Fibroblast of skin of right quadriceps (primary cell): ENCODE measurements at regions not wholly inside any gene's neighbourhood (a gene's known extent, or its start where the extent isn't known, plus 50 kb on each side); places are given as distances from the start of the nearest gene placed in this dataset.
"Not testable (repeated sequence)": the region's sequence is repeated elsewhere in the genome, so short reads cannot be mapped to it uniquely, and the experiment has no call there.

Source experiments
- DNase-seq: peaks from one replicate; pipeline ENCODE4 v3.0.0-alpha.2; 2013

GRCh38 chr14:104250175-104250574 is 111.8 kb downstream of the KIF26A start:
- DNase-seq: no peak

DNA sequence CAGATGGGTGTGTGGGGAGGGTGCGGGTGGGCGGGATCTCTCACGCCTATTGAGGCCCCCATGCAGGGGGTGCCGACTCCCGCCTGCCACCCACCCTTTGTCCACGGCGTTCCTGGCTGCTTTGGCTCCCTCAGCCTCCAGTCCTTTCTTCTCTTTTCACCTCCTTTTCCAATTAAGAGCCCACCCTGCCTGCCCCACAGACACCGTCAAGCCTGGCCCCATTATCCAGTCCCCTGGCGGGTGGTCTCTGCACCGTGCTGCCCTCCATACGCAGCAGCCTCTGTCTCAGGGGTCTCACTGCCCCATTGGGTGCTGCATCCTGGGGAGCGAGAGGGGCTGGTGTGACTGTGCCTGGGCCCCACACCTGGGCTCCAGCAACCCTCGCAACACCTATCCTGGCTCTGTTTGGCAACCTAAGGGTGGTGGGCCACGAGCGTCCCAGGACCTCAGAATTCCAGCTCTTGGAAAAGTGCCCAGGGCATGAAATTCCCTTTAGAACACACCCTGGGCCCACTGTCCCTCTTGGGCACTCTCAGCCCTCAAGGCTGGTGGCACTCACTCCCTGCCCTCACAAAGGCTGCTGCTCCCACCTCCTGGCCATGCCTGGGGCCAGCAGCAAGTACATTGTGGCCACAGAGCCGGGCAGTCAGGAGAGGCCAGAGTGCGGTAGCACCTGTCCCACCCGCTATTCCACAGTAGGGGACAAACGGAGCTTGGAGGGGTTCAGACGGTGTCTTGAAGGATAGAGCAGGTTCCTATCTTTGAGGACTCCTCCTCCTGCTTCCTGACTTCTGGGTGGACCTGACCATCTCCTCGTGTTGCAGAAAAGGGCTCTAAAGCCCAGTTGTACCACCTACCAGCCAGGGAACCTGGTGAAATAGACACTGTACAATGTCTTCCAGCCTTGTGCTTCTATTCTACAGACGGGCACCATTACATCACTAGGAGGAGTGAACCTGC is 114.1 kb downstream of the KIF26A start:
- DNase-seq: no peak

DNA sequence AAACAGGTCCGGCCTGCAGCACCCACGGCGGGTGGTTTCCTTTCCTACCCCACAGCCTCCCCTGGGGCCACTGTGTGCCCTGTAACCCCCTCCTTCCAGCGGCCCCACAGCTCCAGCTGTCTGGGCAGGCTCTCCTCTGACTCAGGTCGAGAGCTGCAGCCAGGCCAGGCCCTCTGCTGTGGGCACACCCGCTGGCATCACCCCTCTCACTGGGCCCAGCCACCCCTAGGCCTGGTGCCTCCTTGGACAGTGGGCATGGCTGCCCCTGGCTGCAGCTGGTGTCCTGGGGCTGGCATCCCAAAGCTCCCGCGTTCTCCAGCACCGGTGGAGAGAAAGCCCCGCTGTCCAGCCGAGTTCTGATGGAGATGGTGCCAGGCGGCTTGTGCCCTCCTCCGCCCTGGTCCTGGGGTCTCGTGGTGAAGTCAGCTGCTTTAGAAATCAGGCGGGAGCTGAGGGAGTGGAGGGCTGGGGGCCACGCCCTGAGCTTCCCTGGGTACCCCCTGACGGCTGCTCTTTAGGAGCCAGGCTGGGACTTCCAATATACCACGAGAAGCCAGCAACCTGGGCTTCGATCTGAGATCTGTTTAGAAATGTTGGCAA is 114.9 kb downstream of the KIF26A start:
- no peak for DNase-seq

GRCh38 chr14:104253901-104254353 is 115.5 kb downstream of the KIF26A start:
- DNase-seq: no peak

DNA sequence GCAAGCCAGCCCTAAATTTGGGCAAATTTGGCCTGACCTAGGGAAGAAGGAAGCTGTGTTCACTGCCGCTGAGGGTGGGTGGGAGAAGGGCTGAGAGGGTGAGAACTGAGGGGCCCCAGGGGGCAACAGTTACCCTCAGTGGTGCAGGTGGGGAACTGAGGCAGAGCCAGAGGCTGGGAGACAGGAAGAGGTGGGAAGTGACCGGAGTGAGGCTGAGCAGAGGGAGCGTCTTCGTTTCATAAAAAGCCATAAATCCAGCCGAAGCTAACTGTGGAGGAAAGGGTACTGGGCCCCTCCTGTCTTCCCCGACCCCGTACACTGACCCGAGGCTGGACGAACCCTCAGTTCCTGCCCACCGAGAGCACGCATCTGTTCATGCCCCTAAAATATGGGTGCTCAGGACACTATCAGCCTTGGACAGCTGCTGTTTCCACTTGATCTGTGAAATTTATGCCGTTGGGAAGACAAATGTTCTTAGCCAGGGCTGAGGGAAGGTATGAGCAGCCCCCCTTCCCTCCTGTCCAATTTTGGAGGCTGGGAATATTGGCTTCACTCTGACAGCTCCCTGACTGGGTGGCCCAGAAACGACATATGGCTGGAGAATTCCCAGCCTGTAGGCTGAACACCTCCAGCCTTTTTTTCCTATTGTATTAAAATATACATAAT is 116.5 kb downstream of the KIF26A start:
- DNase-seq: no peak

- DNase-seq: no peak
These were observed 117.6 kb downstream of the KIF26A start for GRCh38 chr14:104256025-104256424.

DNA sequence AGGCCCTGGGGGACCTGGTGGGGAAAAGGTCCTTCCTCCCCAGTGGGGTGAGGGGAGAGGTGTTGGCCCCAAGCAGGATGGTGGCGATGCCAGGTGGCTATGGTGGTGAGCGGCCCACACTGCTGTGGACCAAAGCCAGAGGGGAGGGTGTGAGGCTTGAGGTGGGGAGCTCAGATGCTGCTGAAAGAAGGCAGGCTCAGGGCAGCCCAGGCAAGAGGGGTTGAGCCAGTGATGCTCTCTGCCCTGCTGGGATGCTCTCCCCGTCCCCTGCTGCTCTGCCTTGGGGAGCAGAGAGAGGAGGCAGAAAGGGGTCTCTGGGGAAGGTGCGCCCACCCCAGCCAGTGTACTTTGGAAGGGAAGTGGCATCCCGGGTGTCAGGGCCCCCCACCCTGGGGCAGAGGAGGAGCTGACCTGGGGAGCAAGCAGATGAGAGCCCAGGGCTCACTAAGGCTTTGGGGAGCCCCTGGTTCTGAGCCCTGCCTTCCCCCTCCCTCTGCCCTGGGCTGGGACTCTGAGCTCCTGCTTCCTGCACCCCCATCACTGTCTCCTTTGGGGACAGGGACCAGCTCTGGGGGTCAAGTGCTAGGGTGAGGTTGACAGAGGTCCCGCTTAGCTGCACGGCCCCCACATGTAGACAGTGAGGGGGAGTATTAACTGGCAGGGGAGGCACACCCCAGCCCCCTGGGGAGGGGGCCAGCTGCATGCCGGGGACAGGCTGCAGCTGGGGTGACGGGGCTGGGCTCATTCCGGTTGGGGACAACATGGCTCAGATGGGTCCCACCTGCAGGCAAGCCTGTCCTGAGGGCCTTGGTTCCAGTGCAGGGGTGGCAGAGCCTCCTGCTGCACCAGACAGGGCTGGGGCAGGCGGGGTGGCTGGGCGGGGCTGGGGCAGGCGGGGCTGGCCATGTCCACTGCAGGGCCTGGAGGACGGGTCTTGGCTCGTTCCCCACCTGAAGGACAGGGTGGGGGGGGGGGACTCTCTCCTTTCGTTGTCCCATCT is 124.4 kb downstream of the KIF26A start:
- DNase-seq: no peak

GRCh38 chr14:104263675-104264358 is 125.4 kb downstream of the KIF26A start:
- DNase-seq: no peak

DNA sequence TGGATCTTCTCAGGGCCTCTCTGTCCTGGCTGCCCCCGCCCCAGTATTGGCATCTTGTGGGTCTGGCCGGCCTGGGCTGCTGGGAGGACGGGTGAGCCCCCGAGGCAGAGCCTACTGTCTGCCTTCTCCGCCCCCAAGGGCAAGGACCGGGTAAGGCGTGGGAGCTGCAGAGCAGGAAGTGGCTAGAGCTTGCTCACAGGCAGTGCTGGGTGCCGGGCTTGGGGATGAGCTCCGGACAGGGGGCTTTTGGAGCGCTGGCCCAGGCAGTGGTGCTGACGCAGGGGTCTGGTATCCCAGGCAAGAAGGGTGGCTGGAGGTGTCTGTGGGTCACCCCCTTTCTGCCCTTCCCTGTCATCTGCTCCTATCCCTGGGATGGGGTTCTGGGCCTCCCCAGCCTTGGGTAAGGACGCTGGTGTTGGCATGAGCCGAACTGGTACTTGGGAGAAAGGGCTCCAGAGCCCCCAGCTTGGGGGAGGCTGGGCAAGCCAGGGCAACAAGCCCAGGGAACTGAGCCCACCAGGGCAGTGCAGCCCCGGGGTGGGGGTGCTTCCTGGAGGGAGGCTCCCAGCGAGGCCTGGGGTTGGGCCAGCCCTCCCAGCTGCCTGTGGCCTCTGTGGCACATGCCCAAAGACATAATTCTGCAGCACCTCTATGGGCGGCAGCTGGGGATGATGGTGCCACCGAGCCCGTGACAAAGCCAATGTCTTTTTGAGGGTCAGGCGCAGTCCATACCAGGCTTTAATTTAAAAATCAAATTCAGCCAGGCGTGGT is 126.3 kb downstream of the KIF26A start:
- DNase-seq: no peak

- no peak for DNase-seq
These were observed 127.7 kb downstream of the KIF26A start for GRCh38 chr14:104265918-104266630.

- DNase-seq: no peak
These were observed 128.5 kb downstream of the KIF26A start for GRCh38 chr14:104266631-104267575.

DNA sequence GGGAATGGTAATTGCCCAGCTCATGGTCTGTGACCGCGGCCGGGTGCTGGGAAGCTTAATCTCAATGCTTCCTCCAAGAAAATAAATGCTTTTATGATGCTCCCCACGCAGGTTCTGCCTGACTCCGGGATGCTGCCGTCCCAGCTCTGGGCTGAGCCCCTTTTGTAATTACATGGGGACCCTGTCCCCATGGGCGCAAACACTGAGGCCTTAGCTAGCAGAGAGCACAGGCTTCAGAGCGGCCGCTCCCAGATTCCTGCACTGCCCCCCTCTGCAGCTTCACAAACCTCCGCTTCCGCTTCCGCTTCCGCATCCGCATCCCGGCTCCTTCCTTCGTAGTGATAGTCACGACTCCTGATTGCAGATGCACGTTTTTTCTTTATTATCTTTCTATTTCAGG is 129.5 kb downstream of the KIF26A start:
- no peak for DNase-seq

GRCh38 chr14:104268295-104268694 is 129.9 kb downstream of the KIF26A start:
- no peak for DNase-seq

- no peak for DNase-seq
These were observed 130.5 kb downstream of the KIF26A start for GRCh38 chr14:104268725-104269436.

GRCh38 chr14:104269511-104270241 is 131.3 kb downstream of the KIF26A start:
- not testable (repeated sequence) for DNase-seq

DNA sequence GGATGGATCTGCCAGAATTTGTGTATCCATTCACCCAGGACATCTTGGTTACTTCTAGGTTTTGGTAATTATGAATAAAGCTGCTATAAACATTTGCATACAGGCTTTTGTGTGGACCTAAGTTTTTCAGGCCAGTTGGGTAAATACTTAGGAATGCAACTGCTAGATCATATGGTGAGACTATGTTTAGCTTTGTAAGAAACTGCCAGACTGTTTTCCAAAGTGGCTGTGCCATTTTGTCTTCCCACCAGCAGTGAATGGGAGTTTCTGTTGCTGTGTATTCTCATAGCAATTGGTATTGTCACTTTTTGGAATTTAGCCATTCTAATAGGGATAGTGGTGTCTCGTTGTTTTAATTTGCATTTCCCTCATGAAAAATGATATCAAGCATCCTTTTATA is 133.0 kb downstream of the KIF26A start:
- DNase-seq: no peak

DNA sequence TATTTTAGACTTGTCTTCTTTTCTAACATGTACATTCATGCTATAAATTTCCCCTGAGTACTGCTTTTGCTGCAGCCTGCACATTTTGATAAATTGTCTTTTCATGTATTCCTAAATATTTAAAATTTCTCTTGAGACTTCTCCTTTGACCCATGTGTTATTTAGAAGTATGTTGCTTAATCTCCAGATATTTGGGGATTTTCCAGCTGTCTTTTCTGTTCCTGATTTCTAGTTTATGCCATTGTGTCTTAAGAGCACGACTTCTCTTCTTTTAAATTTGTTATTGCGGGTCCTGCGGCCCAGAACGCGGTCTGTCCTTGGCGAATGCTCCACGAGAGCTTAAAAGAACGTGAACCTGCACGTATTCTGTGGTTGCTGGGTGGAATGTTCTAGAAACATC is 136.4 kb downstream of the KIF26A start:
- no peak for DNase-seq
